A673 (cell line): ENCODE measurements at regions not wholly inside any gene's neighbourhood (a gene's known extent, or its start where the extent isn't known, plus 50 kb on each side); places are given as distances from the start of the nearest gene placed in this dataset.

Experiments
- BruUV-seq: library from RNA; stranded (reverse); fragments of 400-500 nt; replicated peaks from 2 replicates; lab custom pipeline; 2021; lab: Mats Ljungman, UMichigan
- CTCF ChIA-PET: fragments of 300-600 bp; sonication (Branson Sonifier 250); formaldehyde crosslinking; loops from one replicate; lab custom pipeline; 2022; ENCODE audit warnings: antibody characterized with exemption; lab: Charles Lee
- POLR2A ChIA-PET: fragments of 300-600 bp; sonication (Branson Sonifier 250); formaldehyde crosslinking; loops from one replicate; lab custom pipeline; 2022; ENCODE audit warnings: antibody characterized with exemption; ENCODE audit not compliant: low non-redundant PET; lab: Charles Lee
- DNase-seq: peaks from one replicate; pipeline ENCODE4 v3.0.0-alpha.2; 2015; ENCODE audit warnings: low spot score
- H3K27ac ChIP-seq: fragments of 200-600 bp; sonication (generic); 2 replicates; pipeline ENCODE4 v1.5.1; 2016; ENCODE audit warnings: mixed run types, low read depth, mild to moderate bottlenecking, mixed read lengths, antibody characterized with exemption, low read length; ENCODE audit not compliant: poor library complexity, severe bottlenecking
- H3K27me3 ChIP-seq: fragments of 200-600 bp; sonication (generic); replicated peaks from 2 replicates; pipeline ENCODE4 v1.6.1; 2017; ENCODE audit warnings: mixed run types, low read depth, mild to moderate bottlenecking, mixed read lengths, antibody characterized with exemption, low read length; ENCODE audit not compliant: insufficient read depth, poor library complexity
- H3K36me3 ChIP-seq: fragments of 200-600 bp; sonication (generic); 2 replicates; pipeline ENCODE4 v1.6.1; 2016; ENCODE audit warnings: mixed run types, mild to moderate bottlenecking, mixed read lengths, antibody characterized with exemption, low read length; ENCODE audit not compliant: insufficient read depth, poor library complexity, severe bottlenecking
- H3K4me1 ChIP-seq: fragments of 200-600 bp; sonication (generic); 2 replicates; pipeline ENCODE4 v1.6.1; 2017; ENCODE audit warnings: mixed run types, mild to moderate bottlenecking, mixed read lengths, antibody characterized with exemption, low read length; ENCODE audit not compliant: insufficient read depth, poor library complexity, severe bottlenecking
- H3K4me3 ChIP-seq: fragments of 200-600 bp; sonication (generic); 2 replicates; pipeline ENCODE4 v1.5.1; 2016; ENCODE audit warnings: low read depth, mixed run types, mild to moderate bottlenecking, mixed read lengths, low read length; ENCODE audit not compliant: poor library complexity, severe bottlenecking
- H3K9me3 ChIP-seq: fragments of 200-600 bp; sonication (generic); 2 replicates; pipeline ENCODE4 v1.6.1; 2016; ENCODE audit warnings: mixed run types, low read depth, mild to moderate bottlenecking, mixed read lengths, antibody characterized with exemption, low read length; ENCODE audit not compliant: poor library complexity, severe bottlenecking
- CTCF ChIP-seq: fragments of 300-800, 200-600 bp; sonication (generic); conservative IDR thresholded peaks from 2 replicates; pipeline ENCODE4 v1.5.1; 2017; ENCODE audit warnings: low read depth, mild to moderate bottlenecking, antibody characterized with exemption, low read length, moderate library complexity, mixed read lengths
- EZH2 ChIP-seq: fragments of 200-600 bp; sonication (generic); IDR thresholded peaks from 2 replicates; pipeline ENCODE4 v1.6.1; 2017; ENCODE audit warnings: borderline replicate concordance, low read depth, mild to moderate bottlenecking, mixed read lengths, antibody characterized with exemption, low read length; ENCODE audit not compliant: poor library complexity, severe bottlenecking
- intact Hi-C: fragments of 100-400 bp; cut with micrococcal nuclease; formaldehyde crosslinking; loops from one replicate; pipeline ENCODE4 v1.10.0; 2022; ENCODE audit not compliant: unreplicated experiment

GRCh38 chr7:19470031-19470430 lies 238.8 kb downstream of the POLR1F start:
- H3K4me3 ChIP-seq: no peak overlapping the region
- H3K27me3 ChIP-seq: no peaks in the 10 kb centered on the region
- POLR2A ChIA-PET: interaction anchor here (0.7 kb wide), 1 partner anchor 1195 kb away, joined by 3 read pairs; no protein-coding TSS in a partner anchor
- no peaks in the 10 kb centered on the region for H3K4me1 ChIP-seq
- H3K27ac ChIP-seq: no peak overlapping the region
- no peaks in the 10 kb centered on the region for H3K36me3 ChIP-seq
- BruUV-seq: no TSS peak
- no peak for TF ChIP-seq EZH2
- no peak for TF ChIP-seq CTCF
- CTCF ChIA-PET: no interaction called here
- intact Hi-C loops: no loop called here
- no peaks in the 10 kb centered on the region for H3K9me3 ChIP-seq
- DNase-seq: no peak

DNA sequence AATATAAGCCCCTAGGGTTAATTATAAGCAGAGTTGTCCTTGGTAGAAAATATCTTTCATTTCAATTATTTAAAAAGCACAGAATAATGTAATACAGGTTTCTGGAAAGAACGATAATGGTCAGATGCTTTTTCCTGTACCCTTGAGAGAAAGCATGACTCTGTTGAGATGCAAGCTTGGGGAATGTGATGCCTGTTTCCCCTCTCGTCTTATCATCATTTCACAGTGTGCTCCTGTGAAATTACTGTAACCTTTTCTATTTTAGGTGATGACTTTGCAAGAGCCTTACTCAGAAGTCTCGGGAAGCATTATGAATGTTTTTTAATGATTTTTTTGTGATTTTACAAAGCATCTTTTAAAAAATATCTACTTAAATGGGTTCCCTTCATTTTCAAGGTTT lies 243.0 kb downstream of the POLR1F start:
- BruUV-seq: no TSS peak
- no peak for DNase-seq
- Histone ChIP-seq H3K27me3 (no peaks in the 10 kb centered on the region), H3K4me1 (no peaks in the 10 kb centered on the region), H3K27ac (no peak overlapping the region), H3K9me3 (no peaks in the 10 kb centered on the region), H3K36me3 (no peaks in the 10 kb centered on the region), H3K4me3 (no peak overlapping the region)
- CTCF ChIA-PET: no interaction called here
- no peak for TF ChIP-seq CTCF
- TF ChIP-seq EZH2: no peak
- intact Hi-C loops: no loop called here
- POLR2A ChIA-PET: no interaction called here

DNA sequence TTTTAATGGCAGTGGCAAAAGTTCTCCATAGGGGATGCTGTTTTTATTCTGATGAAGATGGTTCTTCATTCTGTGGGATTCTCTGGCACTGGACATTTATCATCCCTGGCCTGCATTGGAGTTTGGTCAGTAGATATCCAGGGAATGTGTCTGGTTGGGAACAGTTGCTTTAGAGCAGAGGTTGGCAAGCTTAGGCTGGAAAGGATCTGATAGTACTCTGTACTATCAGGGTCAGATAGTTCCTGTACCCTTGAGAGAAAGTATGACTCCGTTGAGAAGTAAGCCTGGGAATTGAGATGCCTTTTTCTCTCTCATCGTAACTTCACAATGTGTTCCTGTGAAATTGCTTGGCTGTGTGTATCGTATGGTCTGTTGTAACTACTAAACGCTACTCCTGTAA lies 244.1 kb downstream of the POLR1F start:
- Histone ChIP-seq H3K27ac (no peak overlapping the region), H3K36me3 (no peaks in the 10 kb centered on the region), H3K9me3 (no peaks in the 10 kb centered on the region), H3K27me3 (no peaks in the 10 kb centered on the region), H3K4me1 (no peaks in the 10 kb centered on the region), H3K4me3 (no peak overlapping the region)
- BruUV-seq: no TSS peak
- intact Hi-C loops: no loop called here
- ChIA-PET CTCF (no interaction called here), POLR2A (no interaction called here)
- no peak for DNase-seq
- TF ChIP-seq CTCF (no peak), EZH2 (no peak)
